Heart left ventricle (tissue), 16 donors: ENCODE measurements at regions not wholly inside any gene's neighbourhood (a gene's known extent, or its start where the extent isn't known, plus 50 kb on each side); places are given as distances from the start of the nearest gene placed in this dataset.
A peak's percentile ranks its signal among the peaks of the same experiment; 100 is the strongest.

Experiments
- ATAC-seq, 4 donors: fragments of 200-7000 bp; cut with Tn5 transposase; one replicate each; pipeline ENCODE4 v1.9.1; 2020 to 2022; ENCODE audit warnings: moderate library complexity in 4 of 4, mild to moderate bottlenecking in 3 of 4, moderate number of reproducible peaks in 1 of 4
- DNase-seq, 5 donors: peaks; one replicate each; pipeline ENCODE4 v3.0.0-alpha.2; 2020
- H3K27ac ChIP-seq, 12 donors: fragments of 200-600 bp; sonication (generic) in 4 of 12; one replicate each; pipeline versions ENCODE4 v1.5.0 to v1.8.0; 2016 to 2022; ENCODE audit warnings: mild to moderate bottlenecking in 2 of 12
- H3K27me3 ChIP-seq, 9 donors: fragments of 200-600 bp; sonication (generic) in 2 of 9; one replicate each; pipeline versions ENCODE4 v1.5.1 to v1.8.0; 2016 to 2022; ENCODE audit warnings: mild to moderate bottlenecking in 3 of 9
- H3K36me3 ChIP-seq, 9 donors: fragments of 200-600 bp; sonication (generic) in 2 of 9; one replicate each; pipeline versions ENCODE4 v1.5.0 to v1.8.0; 2018 to 2022; ENCODE audit warnings: mild to moderate bottlenecking in 2 of 9
- H3K4me1 ChIP-seq, 12 donors: fragments of 200-600 bp; sonication (generic) in 4 of 12; one replicate each; pipeline versions ENCODE4 v1.5.0 to v1.8.0; 2016 to 2022; ENCODE audit warnings: mild to moderate bottlenecking in 3 of 12
- H3K4me3 ChIP-seq, 12 donors: fragments of 200-600 bp; sonication (generic) in 4 of 12; one replicate each; pipeline versions ENCODE4 v1.5.0 to v1.8.0; 2017 to 2022; ENCODE audit warnings: mild to moderate bottlenecking in 9 of 12, moderate library complexity in 4 of 12
- H3K9me3 ChIP-seq, 12 donors: fragments of 200-600 bp; sonication (generic) in 4 of 12; one replicate each; pipeline versions ENCODE4 v1.5.0 to v1.8.0; 2016 to 2022; ENCODE audit warnings: mild to moderate bottlenecking in 1 of 12
- POLR2A ChIP-seq, 2 donors: fragments of 450-650 bp; IDR thresholded peaks; one replicate each; pipeline ENCODE4 v1.6.1; 2017; ENCODE audit warnings: antibody characterized with exemption in 2 of 2, mild to moderate bottlenecking in 2 of 2, moderate library complexity in 2 of 2
- WGBS, 4 donors: extraction: QIAGEN DNeasy Blood & Tissue Kit in 2 of 4; methylation state at CpG; one replicate each; pipeline versions ENCODE4 v1.1.5 to v1.1.7; 2013 to 2018; 5-methylcytosine and 5-hydroxymethylcytosine counted together
- intact Hi-C, 10 donors: fragments of 100-400 bp; cut with DNase I; formaldehyde crosslinking; loops; one replicate each; pipeline versions ENCODE4 v1.11.1 to v1.14.2; 2022
- TF ChIP-seq, protein P1 (sequence below), 12 donors: fragments of 200-600 bp; sonication (generic) in 4 of 12; IDR thresholded peaks; one replicate each; pipeline versions ENCODE4 v1.5.0 to v1.8.0; 2018 to 2022; ENCODE audit warnings: antibody characterized with exemption in 12 of 12, mild to moderate bottlenecking in 5 of 12
- donor health status: ischemic (EF 13 %, LVEDD 7.1; RV severe dilation, severe dysfunction).
- donor health status: healthy with polysubstance abuse.
- donor health status: DM: no; HTN: yes; CAD: no.
- donor health status: DM: no; HTN: no; CAD: no.
- donor health status: ischemic (EF 25% LVEDD 6.9; RV normal size, moderate dysfunction).
- donor health status: ischemic (EF 25% LVEDD 5.7; RV mildly dilated, moderate dysfunction).
- donor health status: healthy.
- donor health status: DM: yes; HTN: yes; CAD: no.
- donor health status: ischemic (EF 35%, LVEDD 5.7; RV mildly dilated, moderate dysfunction).
- donor health status: nonischemic (EF 11% LVEDD 7.7; RV severe dilation, severe dysfunction).
- donor health status: DM: yes; HTN: yes; CAD: no.
- donor health status: PGD.
- donor health status: ischemic (EF 29% LVEDD 5.4; RV normal size, mild dysfunction).
- donor health status: nonischemic (EF 23%, LVEDD 6.1; RV moderate dilation, normal function).

DNA sequence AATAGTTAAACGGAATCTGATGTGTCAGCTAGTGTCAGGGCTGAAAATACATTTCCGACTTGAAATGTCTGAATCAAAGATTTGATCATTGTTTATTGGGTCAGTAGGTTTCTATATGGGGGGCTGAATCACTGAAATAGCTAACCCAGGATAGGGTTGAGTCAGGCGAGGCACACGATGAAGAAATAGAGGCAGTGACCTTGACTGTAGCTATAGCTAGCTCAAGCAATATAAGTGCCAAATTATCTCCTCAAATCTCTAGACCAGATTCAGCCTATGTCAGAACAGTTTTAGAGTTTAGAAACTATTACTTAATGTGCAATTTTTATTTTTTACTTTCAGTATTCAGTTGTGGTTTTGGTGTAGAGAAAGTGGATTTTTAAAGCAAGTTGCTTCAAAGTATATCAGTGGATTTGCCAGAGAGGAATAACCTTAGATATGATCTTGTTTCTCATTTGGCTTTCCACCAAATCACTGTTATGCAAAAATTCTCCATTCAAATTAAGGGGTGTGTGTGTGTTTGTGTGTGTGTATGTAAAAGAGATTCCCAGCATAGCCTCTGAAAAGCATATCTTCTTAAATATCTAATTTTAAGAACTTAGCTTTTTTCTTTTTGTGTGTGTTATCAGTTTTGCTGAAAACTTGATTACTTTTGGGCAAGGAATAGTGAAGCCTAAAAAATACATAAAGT, 100.3 kb upstream of the RPL34 start:
- 58 to 72% (median 66%) methylated on average over 4 of the region's 4 CpGs for WGBS, 4 donors
- ATAC-seq (no peak), DNase-seq (no peak)
- no peaks in the 10 kb centered on the region for H3K9me3 ChIP-seq
- H3K4me3 ChIP-seq, result no peak overlapping the region
- intact Hi-C loops, result loop anchor here in 3 of 10 donors (10.0 kb wide), 1 partner anchor 455 kb away; no protein-coding TSS in a partner anchor
- H3K36me3 ChIP-seq, result no peaks in the 10 kb centered on the region
- H3K27me3 ChIP-seq, result peaks cover 0 to 9% (median 0%) of the 10 kb centered on the region in 9 donors
- TF ChIP-seq POLR2A (IDR thresholded peaks at IDR 0.05), result no peak
- TF ChIP-seq, protein P1, sequence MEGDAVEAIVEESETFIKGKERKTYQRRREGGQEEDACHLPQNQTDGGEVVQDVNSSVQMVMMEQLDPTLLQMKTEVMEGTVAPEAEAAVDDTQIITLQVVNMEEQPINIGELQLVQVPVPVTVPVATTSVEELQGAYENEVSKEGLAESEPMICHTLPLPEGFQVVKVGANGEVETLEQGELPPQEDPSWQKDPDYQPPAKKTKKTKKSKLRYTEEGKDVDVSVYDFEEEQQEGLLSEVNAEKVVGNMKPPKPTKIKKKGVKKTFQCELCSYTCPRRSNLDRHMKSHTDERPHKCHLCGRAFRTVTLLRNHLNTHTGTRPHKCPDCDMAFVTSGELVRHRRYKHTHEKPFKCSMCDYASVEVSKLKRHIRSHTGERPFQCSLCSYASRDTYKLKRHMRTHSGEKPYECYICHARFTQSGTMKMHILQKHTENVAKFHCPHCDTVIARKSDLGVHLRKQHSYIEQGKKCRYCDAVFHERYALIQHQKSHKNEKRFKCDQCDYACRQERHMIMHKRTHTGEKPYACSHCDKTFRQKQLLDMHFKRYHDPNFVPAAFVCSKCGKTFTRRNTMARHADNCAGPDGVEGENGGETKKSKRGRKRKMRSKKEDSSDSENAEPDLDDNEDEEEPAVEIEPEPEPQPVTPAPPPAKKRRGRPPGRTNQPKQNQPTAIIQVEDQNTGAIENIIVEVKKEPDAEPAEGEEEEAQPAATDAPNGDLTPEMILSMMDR (IDR thresholded peaks at IDR 0.05), result no peak
- no peaks in the 10 kb centered on the region for H3K4me1 ChIP-seq
- H3K27ac ChIP-seq, result no peak overlapping the region

DNA sequence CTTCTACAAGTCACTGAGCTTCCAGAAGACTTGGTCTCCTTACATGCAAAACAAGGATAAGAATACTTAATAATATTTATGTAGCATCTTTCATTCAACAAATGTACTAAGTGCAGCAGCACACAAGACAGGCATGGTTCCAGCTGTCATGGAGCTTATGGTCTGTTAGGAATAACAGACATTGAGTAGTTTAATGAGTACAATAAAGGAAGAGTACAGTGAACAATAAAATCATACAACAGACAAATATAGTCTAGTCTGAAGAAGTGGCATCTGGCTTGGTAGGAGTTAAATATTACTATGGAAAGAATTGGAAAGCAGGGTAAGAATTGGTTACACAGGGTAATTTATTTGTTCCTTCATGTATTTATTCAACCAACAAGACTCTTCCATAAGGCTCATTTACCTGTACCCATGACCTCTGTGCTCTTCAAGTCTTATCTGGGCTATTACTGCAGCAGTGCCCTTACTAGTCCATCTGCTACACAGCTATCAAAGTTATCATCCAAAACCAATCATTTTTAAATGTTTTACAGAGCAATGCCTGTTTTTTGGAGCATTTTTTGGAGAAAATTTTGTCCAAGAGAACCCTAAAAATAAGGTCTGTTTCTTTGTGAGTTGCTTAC, 101.1 kb upstream of the RPL34 start:
- Histone ChIP-seq H3K9me3 (no peaks in the 10 kb centered on the region), H3K4me1 (no peaks in the 10 kb centered on the region), H3K27ac (no peak overlapping the region), H3K27me3 (peaks cover 0 to 17% (median 0%) of the 10 kb centered on the region in 9 donors), H3K4me3 (no peak overlapping the region), H3K36me3 (no peaks in the 10 kb centered on the region)
- TF ChIP-seq POLR2A (IDR thresholded peaks at IDR 0.05), result no peak
- TF ChIP-seq, protein P1 (IDR thresholded peaks at IDR 0.05), result no peak
- ATAC-seq (no peak), DNase-seq (no peak)
- intact Hi-C loops, result loop anchor here in 3 of 10 donors (10.0 kb wide), 1 partner anchor 455 kb away; no protein-coding TSS in a partner anchor

DNA sequence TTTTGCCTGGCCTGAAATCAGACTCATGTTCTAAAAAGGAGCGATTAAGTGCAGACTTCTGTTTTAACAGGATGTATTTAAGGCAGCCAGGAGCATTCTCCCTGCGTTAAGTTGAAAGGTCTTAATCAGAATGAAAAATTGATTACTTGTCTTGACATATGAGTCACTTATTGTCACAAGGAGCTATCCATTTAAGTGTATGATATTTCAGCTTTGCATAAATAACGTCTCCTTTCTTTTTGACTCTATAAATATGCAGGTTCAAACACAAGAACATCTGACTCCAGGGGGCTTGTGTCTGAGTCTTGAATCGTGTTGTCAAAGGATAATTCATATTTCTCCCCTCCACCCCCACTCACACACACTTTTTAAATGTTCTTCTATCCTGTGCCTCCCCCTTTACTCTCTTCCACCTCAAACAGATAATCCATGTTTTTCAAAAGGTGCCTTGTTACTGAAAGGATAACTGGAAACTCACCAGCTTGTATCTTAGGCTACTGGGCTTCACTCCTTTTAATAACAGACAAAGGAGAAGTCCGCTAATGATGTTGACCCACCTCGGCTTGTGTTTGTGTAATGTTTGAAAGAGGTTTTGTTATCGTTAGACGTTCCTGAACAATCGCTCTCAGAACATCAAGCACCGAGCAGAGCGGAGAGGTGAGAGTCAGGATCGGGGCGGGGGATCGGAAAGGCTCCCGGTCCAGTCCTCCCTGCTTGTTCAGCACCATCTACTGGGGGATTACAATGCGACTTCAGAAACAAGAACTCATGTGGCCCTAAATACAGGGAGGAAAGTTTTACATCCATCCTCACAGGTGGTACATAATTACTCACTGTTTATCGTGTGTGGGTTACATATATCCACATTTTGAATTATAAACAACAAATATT, 107.5 kb upstream of the RPL34 start:
- no peak overlapping the region for H3K4me3 ChIP-seq
- H3K27me3 ChIP-seq, result peaks cover 0 to 24% (median 0%) of the 10 kb centered on the region in 9 donors
- TF ChIP-seq, protein P1 (IDR thresholded peaks at IDR 0.05), result peak in 11 of 12 donors; percentile 25 to 61 (median 43)
- no peak for TF ChIP-seq POLR2A (IDR thresholded peaks at IDR 0.05)
- peaks cover 0 to 10% (median 0%) of the 10 kb centered on the region in 12 donors for H3K4me1 ChIP-seq
- WGBS, 4 donors, result 11 to 16% (median 13%) methylated on average over 17 of the region's 17 CpGs
- H3K9me3 ChIP-seq, result peaks cover 0 to 6% (median 0%) of the 10 kb centered on the region in 12 donors
- peak in 3 of 4 donors; percentile 63 to 79 (median 70) for ATAC-seq
- no peak overlapping the region for H3K27ac ChIP-seq
- intact Hi-C loops, result loop anchor here in 6 of 10 donors (2.0 to 10.0 kb wide), 4 partner anchors 448 to 496 kb away; no protein-coding TSS in a partner anchor
- no peaks in the 10 kb centered on the region for H3K36me3 ChIP-seq
- DNase-seq, result peak in 4 of 5 donors; percentile 25 to 31 (median 27)
